ENCODE measurements at regions not wholly inside any gene's neighbourhood (a gene's known extent, or its start where the extent isn't known, plus 50 kb on each side); places are given as distances from the start of the nearest gene placed in this dataset.

DNA sequence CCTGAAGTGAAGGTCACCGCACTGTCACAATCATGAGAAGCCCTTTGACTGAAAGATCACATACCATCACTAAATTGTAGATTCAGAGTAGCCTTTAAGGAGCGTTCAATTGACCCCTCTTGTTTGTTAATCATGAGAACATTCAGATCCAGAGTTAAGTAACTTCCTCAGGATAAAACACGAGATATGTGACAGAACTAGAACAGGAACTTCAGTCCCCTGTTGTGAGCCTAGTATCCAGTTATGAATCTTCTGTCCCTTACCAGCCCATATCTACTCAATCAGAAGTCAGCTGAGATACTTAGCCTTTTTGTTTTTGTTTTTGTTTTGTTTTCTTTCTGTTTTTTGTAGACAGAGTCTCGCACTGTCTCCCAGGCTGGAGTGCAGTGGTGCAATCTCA, 547.3 kb downstream of the DTWD2 start:
- H3K36me3 ChIP-seq = no peaks in the 10 kb centered on the region
- TF ChIP-seq, protein P1, sequence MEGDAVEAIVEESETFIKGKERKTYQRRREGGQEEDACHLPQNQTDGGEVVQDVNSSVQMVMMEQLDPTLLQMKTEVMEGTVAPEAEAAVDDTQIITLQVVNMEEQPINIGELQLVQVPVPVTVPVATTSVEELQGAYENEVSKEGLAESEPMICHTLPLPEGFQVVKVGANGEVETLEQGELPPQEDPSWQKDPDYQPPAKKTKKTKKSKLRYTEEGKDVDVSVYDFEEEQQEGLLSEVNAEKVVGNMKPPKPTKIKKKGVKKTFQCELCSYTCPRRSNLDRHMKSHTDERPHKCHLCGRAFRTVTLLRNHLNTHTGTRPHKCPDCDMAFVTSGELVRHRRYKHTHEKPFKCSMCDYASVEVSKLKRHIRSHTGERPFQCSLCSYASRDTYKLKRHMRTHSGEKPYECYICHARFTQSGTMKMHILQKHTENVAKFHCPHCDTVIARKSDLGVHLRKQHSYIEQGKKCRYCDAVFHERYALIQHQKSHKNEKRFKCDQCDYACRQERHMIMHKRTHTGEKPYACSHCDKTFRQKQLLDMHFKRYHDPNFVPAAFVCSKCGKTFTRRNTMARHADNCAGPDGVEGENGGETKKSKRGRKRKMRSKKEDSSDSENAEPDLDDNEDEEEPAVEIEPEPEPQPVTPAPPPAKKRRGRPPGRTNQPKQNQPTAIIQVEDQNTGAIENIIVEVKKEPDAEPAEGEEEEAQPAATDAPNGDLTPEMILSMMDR (IDR thresholded peaks at IDR 0.05) = no peak
- TF ChIP-seq POLR2A (IDR thresholded peaks at IDR 0.05) = no peak
- TF ChIP-seq POLR2AphosphoS5 (IDR thresholded peaks at IDR 0.05; ENCODE audit: insufficient read depth in 1 of 2, low read depth in 1 of 2) = no peak
- no peak for DNase-seq (ENCODE audit: extremely low spot score in 2 of 2)
- H3K9me3 ChIP-seq = no peaks in the 10 kb centered on the region
- no peak overlapping the region for H3K27ac ChIP-seq
- peaks cover 10% of the 10 kb centered on the region for H3K4me1 ChIP-seq
- no peaks in the 10 kb centered on the region for H3K27me3 ChIP-seq
- no peak overlapping the region for H3K4me3 ChIP-seq
- intact Hi-C loops (cut with DNase I) = no loop called here

DNA sequence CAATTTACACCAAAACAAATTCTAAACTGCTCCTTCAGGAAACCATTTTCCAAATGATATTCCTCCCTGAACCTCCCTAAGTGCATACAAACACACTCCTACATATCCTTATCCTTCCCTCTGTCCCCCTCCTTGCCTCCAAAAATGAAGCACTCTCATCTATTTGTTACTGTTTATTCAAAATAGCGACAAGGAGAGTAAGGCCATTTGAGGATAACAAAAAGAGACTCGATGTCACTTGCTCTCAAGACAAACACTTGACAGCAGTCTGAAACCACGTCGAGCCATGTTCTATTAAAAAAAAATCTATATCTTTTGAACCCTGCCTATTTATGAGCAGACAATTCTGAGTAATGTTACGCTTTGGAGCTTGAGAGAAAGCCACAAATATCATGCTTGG, 547.9 kb downstream of the DTWD2 start:
- intact Hi-C loops (cut with DNase I) = no loop called here
- Histone ChIP-seq H3K9me3 (no peaks in the 10 kb centered on the region), H3K27ac (no peak overlapping the region), H3K4me3 (no peak overlapping the region), H3K36me3 (no peaks in the 10 kb centered on the region), H3K27me3 (no peaks in the 10 kb centered on the region), H3K4me1 (peaks cover 10% of the 10 kb centered on the region)
- no peak for DNase-seq (ENCODE audit: extremely low spot score in 2 of 2)
- TF ChIP-seq POLR2A (IDR thresholded peaks at IDR 0.05) = no peak
- TF ChIP-seq, protein P1 (IDR thresholded peaks at IDR 0.05) = no peak
- TF ChIP-seq POLR2AphosphoS5 (IDR thresholded peaks at IDR 0.05; ENCODE audit: insufficient read depth in 1 of 2, low read depth in 1 of 2) = no peak

DNA sequence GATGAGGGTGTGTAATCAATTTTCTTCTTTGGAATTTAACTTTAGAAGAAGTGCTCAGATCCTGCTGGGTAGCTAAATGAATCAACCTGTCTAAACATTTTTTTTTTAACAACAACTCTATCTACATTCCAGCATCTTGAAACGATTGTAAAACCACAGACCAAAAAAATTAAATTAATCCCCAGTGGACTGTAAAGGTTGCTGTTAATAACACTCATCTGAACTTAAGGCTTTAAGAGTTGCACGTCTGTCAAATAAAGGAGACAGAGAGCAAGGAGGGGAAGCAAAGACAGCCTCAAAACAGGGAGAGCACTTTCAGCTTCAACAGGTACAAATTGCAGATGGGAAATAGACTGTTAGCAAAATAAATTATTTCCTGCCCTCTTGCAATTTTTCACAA, 548.5 kb downstream of the DTWD2 start:
- Histone ChIP-seq H3K9me3 (no peaks in the 10 kb centered on the region), H3K27me3 (no peaks in the 10 kb centered on the region), H3K4me1 (peaks cover 10% of the 10 kb centered on the region), H3K27ac (no peak overlapping the region), H3K4me3 (no peak overlapping the region), H3K36me3 (no peaks in the 10 kb centered on the region)
- intact Hi-C loops (cut with DNase I) = no loop called here
- DNase-seq (ENCODE audit: extremely low spot score in 2 of 2) = no peak
- TF ChIP-seq, protein P1 (IDR thresholded peaks at IDR 0.05) = no peak
- TF ChIP-seq POLR2A (IDR thresholded peaks at IDR 0.05) (no peak), POLR2AphosphoS5 (IDR thresholded peaks at IDR 0.05; ENCODE audit: insufficient read depth in 1 of 2, low read depth in 1 of 2) (no peak)

DNA sequence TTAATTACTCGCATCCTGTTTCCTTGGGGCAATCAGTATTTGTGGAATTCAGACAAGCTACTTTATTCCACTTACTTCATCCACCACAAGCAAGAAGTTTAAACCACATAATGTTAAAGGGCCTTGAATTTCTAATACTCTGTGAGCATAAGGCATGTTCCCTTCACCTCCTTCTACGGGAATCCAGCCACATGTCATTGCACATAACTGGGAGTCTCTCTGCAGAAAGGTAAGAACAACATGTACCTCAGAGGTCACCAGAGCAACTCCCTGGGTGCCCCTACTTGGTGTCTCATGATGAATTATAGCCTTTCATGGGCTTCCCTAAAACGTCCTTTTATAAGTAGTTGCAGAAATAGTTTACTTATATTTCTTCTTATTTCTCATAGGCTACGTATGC, 553.2 kb downstream of the DTWD2 start:
- no peak overlapping the region for H3K4me3 ChIP-seq
- no peaks in the 10 kb centered on the region for H3K27me3 ChIP-seq
- H3K36me3 ChIP-seq = no peaks in the 10 kb centered on the region
- H3K9me3 ChIP-seq = no peaks in the 10 kb centered on the region
- no peak overlapping the region for H3K27ac ChIP-seq
- H3K4me1 ChIP-seq = peaks cover 3% of the 10 kb centered on the region
- TF ChIP-seq POLR2A (IDR thresholded peaks at IDR 0.05) (no peak), POLR2AphosphoS5 (IDR thresholded peaks at IDR 0.05; ENCODE audit: insufficient read depth in 1 of 2, low read depth in 1 of 2) (no peak)
- TF ChIP-seq, protein P1 (IDR thresholded peaks at IDR 0.05) = no peak
- no peak for DNase-seq (ENCODE audit: extremely low spot score in 2 of 2)
- intact Hi-C loops (cut with DNase I) = no loop called here

DNA sequence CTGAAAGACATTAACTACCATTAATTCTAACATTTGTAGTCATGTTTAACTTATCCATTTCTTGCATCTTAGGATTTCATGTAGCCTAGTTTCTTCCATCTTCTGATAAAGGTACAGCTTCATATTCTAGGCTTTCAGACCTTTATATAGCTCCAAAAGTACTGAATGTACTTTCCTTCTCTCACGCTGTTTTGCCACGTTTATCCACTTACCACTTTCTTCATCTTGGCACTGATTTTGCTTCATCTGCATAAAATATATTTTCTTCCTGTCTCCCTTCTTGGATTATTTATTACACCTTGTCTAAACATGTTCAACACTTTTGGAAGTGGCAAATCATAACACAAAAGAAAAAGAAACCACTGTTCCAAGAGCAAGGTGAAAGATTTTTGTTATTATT, 553.8 kb downstream of the DTWD2 start:
- Histone ChIP-seq H3K27ac (no peak overlapping the region), H3K27me3 (no peaks in the 10 kb centered on the region), H3K9me3 (no peaks in the 10 kb centered on the region), H3K36me3 (no peaks in the 10 kb centered on the region), H3K4me1 (no peaks in the 10 kb centered on the region), H3K4me3 (no peak overlapping the region)
- no peak for DNase-seq (ENCODE audit: extremely low spot score in 2 of 2)
- intact Hi-C loops (cut with DNase I) = no loop called here
- no peak for TF ChIP-seq POLR2AphosphoS5 (IDR thresholded peaks at IDR 0.05; ENCODE audit: insufficient read depth in 1 of 2, low read depth in 1 of 2)
- TF ChIP-seq, protein P1 (IDR thresholded peaks at IDR 0.05) = no peak
- TF ChIP-seq POLR2A (IDR thresholded peaks at IDR 0.05) = no peak

Measured in vagina (tissue), 2 donors.